NOMO-1 treated with DMSO at 0.1 percent for 48 hours (cell line): ENCODE measurements at regions not wholly inside any gene's neighbourhood (a gene's known extent, or its start where the extent isn't known, plus 50 kb on each side); places are given as distances from the start of the nearest gene placed in this dataset.
A peak's percentile ranks its signal among the peaks of the same experiment; 100 is the strongest.
"Not testable (repeated sequence)": the region's sequence is repeated elsewhere in the genome, so short reads cannot be mapped to it uniquely, and the experiment has no call there.

Source experiments
- DNase-seq: peaks from one replicate; lab custom pipeline; 2025; ENCODE audit not compliant: unreplicated experiment; lab: John Stamatoyannopoulos, UW

DNA sequence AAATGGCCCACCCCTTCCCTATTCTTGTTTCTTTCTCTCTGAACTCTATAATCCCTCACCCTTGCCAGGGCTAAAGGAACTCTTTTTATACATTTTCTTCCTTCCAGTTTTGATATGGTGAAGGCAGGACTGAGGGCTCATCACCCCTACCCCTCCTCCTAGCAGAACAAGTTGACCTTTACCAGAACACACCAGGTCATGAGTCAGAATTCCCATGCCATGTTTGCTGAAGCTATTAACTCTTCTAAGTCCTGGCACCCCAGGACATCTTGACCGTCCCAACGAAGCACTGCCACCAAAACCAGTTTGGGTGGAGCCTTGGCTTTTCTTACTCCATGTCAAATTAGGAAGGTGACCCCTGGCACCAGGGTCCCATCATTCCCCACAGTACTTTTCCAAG lies 57.5 kb upstream of the DYNLT3 start:
- DNase-seq: no peak

DNA sequence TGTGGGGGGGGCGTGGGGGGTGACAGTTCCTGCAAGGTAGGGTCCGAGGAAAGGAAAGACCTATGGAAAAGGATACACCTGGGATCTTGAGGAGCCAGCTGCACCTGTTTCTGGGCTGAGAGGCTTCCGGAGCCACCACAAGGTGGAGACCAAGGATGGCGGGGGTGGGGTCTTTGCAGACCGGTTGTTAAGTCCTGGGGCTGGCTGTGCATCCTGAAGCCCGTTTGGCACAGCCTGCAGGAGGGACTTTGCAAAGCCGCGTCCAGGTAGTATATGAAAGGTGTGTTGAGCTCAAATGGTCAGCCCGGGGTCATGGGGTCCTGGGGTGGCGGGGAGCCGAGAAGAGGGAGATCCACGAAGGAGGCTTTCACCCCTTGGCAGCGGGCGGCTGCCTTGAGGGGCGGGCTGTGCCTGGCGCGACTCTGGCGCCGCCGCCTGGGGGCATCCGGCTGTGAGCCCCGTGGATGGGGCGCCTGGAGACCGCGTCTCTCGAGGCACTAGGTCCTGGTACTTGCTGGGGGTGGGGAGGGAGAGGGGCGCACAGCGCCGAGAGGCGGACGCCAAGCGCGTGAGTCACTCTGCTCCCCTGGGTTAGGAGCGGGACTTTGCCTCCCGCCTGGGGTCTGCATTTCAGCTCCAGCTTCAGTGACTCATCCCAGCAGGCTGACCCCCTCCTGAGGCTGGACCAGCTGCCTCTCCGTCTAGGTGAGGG lies 58.2 kb upstream of the DYNLT3 start:
- no peak for DNase-seq

DNA sequence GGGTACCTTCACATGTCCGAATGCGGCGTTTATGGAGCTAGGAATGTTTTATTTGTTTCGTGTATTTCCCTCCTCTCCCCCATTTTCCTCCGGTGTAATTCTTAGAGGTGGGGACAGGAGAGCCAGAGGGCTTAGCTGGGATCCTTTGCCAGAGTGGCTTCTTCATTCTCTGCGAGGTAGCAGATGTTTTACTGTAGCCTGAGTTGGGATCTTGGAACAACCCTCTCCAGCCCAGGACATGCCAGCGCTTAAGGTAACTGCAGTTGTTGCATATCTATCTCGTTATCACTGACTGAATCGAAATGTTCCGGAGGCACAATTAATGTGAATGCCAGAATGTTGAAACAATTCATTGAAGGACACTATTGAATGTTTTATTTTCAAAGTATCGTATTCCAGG lies 59.0 kb upstream of the DYNLT3 start:
- DNase-seq: no peak

DNA sequence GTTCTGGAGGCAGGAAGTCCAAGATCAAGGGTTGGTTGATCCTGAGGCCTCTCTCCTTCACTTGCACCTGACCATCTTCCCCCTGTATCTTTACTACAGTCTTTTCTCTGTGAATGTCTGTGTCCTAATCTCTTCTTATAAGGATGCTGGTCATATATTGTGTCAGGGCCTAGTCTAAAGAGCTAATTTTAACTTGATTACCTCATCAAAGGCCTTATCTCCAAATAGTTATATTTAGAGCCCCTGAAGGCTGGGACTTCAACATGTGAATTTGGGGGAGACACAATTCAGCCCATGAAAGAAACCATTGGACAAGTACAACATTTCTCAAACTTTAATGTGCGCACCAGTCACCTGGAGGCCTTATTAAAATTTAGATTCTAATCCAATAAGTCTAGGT lies 62.8 kb upstream of the DYNLT3 start:
- no peak for DNase-seq

DNA sequence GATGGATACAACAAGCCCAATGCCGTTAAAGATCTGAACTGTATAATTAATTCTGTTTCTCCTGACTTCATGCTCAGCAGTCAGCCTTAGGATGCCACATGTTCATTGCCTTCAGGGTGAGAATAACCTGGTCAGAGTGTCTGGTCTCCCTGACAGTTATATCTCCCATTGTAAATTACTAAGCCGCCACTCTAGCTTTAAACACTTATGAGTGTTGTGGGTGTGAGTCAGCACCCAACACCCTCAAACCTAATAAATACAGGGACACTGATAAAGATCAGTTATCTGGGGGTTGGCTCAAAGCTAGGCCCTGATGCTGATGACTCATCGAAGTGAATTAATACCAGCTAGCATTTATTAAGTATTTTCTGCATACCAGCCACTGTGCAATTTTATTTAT lies 64.9 kb upstream of the DYNLT3 start:
- DNase-seq: no peak

DNA sequence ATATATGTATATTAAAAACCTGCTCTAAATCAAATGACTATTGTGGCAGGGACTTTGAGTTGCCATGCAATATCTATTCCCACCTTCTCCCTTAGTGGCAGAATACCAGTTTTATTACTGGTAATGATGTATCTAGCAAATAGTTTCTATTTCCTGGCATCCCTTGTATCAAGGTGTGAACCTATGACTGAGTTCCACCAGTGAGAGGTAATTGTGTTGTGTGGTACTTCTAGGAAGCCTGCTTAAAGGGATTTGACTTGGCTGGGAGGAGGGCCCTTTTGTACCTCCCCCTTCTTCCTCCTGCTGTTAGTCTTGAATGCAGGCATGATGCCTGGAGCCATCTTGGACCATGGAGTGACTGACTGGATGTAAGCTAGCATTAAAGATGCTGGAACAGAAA lies 65.4 kb upstream of the DYNLT3 start:
- DNase-seq: no peak

DNA sequence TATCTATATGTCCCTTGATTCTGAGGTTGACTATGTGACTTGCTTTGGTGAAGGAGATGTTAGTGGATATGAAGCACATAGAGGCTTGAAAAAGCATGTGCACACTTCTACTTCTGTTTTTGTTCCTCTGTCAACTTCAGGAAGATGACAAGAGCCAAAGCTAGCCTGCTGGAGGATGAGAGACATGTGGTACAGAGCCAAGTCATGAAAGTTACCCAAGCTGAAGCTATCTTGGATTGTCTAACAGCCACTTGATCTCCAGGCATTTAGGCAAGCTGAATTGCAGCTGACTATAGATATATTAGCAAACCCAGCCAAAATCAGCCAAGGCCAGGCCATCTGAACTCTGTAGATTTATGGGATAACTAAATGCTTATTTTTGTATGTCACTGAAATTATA lies 70.8 kb upstream of the DYNLT3 start:
- no peak for DNase-seq

DNA sequence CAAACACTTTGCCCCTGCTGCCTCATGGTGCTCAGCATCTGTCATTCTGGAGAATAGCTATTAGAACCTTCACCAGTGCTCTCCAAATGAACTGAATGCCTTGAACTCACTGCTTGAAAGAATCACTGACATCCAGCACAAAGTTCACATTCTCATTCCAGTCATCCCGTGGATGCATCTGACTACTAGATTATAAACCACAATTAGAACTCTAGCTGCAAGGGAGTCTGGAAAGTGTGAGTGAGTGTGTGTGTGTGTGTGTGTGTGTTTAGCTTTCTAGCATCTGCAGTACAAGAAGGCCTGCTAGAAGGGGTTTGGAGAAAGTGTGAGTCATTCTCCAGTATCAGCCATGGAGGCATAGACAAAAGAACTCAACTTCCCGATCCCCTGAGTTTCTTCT lies 71.3 kb upstream of the DYNLT3 start:
- DNase-seq: no peak

DNA sequence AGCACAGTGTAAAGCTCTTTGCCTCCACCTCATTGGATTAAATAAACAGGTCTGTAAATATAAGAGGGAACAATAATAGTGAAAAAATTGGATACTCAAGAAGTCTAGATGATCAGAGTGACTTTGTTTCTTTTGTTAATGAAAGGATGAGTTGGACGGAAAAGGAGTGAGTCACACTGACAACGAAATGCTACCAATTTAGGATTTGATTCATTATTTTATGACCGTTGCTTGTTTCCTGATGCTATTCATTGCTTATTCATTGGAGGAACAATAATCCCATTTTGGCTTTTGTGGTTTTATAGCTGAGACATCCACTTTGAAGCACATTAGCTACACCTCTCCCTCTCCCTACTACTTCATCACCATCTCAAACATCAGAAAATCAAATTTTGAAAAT lies 74.4 kb upstream of the DYNLT3 start:
- DNase-seq: no peak

DNA sequence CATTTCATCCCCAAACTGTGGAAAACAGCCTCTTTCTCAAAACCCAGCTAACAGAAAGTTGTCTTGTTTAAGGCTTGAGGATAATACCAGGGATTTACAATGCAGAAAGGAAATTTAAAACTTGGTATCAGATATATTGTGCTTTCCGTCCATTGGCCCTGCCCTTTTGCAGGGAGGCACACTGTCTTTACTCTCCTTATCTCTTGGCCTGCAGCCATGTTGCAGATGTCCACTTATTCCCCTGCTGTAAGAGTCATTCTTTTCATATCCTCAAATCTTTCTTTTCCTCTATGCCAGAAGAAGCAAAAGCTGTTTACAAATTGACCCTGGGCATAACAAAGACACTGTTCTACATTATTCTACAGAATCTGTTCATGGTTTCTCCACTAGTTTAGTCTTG lies 75.6 kb upstream of the DYNLT3 start:
- DNase-seq: no peak

DNA sequence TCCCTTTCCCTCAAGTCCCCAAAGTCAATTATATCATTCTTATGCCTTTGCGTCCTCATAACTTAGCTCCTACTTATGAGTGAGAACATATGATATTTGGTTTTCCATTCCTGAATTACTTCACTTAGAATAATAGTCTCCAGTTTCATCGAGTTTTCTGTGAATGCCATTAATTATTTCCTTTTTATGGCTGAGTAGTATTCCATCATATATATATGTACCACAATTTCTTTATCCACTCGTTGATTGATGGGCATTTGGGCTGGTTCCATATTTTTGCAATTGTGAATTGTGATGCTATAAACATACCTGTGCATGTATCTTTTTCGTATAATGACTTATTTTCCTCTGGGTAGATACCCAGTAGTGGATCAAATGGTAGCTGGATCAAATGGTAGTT lies 78.4 kb upstream of the DYNLT3 start:
- not testable (repeated sequence) for DNase-seq

DNA sequence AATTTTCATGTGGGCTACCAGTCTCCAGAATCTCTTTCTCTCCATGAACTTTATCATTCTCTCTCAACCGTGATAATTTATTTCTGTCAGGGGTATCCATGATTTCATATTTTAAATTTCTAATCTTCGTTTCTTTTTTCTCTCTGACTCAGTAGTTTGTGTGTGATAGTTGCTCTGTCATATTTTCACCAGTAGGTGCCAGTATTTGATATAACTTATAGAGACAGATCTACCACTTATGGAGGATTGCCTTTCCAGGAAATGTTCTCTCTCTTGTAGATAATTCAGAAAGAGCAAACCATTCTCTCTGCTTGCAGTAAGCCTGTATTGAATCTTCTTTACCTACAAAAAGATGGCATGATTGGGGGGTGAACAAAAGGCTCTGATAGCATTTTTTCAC lies 79.3 kb upstream of the DYNLT3 start:
- DNase-seq: peak; percentile 53

DNA sequence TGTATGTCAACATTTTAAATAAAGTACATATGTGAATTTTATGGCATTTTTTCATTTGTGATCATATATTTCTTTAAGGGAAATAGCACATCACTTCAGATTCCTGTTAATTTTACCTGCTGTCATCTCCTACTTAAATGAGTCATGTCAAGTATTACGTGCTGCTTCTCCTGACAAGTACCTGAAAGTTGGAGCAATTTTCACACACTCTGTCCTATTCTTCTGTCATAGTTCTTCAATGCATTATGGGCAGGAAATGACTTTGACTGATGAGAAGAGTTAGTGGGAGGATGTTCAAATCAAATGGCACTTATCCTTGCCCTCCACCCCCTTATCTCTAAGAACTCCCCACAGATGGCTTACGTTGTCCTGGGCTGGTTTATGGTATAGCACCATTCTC lies 64.2 kb upstream of the SYTL5 start:
- no peak for DNase-seq

DNA sequence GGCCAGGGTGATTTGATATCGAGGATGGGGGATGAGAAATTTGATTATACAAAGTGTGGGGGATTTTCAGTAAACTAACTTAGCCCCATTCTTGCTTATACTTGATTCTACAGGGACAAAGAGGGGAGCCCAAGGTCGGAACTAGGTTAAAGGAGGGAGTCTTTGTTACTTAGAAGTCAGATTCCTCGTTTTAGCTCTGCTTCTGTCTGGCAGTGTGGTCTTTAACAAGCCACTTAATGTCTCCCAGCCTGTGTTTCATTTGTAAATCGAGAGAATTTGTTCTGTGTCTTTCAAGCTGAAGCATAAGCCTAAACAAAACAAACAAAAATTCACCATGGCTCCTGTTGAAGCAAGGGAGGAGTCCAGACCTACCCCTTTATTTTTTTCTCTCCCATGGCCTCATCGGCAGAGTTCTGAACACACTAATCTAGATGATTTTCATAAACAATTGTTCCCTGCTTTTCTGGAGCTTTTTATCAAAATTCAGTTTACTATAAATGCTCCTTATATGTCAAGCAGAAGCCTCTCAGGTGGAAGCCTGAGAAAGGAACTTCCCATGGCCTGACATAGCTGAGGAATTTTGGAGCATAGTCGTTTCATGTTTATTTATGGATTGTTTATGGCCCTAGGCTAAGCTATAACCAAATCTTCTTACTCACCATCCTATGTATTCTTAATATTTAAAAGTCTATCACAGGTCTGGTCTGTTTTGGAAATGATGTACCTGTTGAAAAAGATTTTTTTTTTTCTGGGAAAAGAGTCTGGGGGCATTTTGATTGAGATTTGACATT lies 62.6 kb upstream of the SYTL5 start:
- no peak for DNase-seq

DNA sequence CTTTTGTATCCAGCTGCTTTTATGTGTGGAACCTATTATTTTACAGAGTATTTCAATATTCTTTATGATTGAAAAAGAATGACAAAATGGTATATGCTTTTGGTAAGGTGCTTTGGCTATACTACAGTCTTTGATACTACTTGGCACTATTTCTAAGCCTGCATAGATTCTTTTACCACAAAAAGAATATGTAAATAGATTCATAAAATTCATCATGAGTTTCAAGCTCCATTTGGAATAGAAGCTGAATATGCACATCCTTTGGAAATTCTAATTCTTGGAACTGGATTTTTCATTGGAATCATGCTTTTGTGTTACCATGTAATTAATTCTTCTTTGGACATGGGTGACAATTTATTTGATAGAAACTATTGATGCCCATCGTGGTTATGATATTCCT lies 60.2 kb upstream of the SYTL5 start:
- no peak for DNase-seq

DNA sequence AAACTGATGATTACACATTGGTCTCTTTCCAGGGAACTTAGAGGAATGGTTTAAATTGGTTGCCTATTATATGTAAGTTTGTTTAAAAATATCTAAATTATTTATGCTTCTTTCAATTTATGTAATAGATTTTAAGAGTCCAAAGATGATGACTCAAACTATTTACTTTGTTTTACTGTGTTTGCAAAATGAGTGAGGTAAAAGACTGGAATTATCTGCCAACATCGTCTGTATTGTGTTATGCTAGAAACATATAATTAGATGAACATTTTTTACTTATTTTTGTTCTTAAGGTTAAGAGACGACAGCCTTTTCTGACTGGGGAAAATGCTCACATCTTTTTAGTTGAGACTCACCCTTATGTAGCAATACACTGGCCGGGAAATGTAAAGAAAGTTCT lies 51.1 kb upstream of the SYTL5 start:
- no peak for DNase-seq

DNA sequence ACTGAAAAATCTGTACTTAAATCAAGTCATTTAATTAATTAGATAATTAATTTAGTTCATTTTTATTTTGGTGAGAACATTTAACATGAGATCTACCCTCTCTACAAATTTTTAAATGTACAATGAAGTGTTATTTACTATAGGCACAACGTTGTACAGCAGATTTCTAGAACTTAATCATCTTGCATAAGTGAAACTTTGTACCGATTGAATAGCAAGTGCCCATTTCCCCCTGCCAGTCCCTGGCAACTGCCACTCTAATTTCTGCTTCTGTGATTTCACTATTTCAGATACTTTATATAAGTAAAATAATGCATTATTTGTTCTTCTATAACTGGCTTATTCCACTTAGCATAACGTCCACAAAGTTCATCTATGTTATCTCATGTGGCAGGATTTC lies 50.1 kb upstream of the SYTL5 start:
- DNase-seq: no peak
